DMS114 treated with DMSO at 0.1 percent for 48 hours (cell line): ENCODE measurements at regions not wholly inside any gene's neighbourhood (a gene's known extent, or its start where the extent isn't known, plus 50 kb on each side); places are given as distances from the start of the nearest gene placed in this dataset.
"Not testable (repeated sequence)": the region's sequence is repeated elsewhere in the genome, so short reads cannot be mapped to it uniquely, and the experiment has no call there.

Experiments
- DNase-seq: peaks from one replicate; lab custom pipeline; 2025; ENCODE audit not compliant: unreplicated experiment; lab: John Stamatoyannopoulos, UW

- no peak for DNase-seq
These were observed 122.8 kb upstream of the RMDN2 start for GRCh38 chr2:37802211-37802752.

DNA sequence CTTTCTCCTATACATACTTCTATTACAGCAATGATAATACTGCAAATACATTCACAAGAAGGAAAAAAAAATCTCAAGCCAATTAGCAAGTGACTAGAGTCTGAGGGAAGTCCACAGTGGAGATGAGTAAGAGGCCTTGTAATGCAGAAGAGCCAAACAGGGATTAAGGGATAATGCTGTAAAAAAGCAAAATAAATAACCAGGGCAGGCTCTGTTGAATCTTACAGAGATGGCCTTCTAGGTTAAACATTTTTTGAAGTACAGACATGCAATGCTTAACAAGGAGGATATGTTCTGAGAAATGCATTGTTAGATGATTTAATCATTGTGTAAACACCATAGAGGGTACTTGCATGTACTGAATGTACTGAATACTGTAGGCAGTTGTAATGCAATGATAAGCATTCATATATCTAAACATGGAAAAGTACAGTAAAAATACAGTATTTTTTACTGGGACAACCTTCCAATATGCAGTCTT is 122.1 kb upstream of the RMDN2 start:
- DNase-seq: no peak

GRCh38 chr2:37806004-37806403 is 119.1 kb upstream of the RMDN2 start:
- not testable (repeated sequence) for DNase-seq

- DNase-seq: no peak
These were observed 115.6 kb upstream of the RMDN2 start for GRCh38 chr2:37809525-37809924.

GRCh38 chr2:37809931-37810570 is 115.0 kb upstream of the RMDN2 start:
- no peak for DNase-seq

DNA sequence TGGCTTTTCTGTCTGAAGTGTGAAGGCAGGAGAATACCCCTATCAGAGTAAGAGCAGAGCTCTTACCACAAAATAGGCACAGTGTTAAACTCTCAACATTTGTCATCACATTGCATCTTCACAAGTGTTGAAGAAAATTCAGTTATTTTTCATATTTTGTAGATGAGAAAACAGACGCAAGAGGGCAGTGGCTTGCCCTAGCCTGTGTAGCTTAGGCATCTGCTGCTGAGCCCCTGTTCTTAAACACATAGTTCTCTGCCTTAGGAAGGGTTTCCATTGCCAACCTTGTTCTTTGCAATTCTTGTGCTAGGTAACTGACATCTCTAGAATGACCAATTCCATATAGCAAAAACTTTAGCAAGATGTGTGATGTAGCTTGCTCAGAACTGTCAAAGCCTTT is 112.7 kb upstream of the RMDN2 start:
- no peak for DNase-seq

GRCh38 chr2:37812941-37813730 is 112.0 kb upstream of the RMDN2 start:
- DNase-seq: no peak

GRCh38 chr2:37816036-37816435 is 109.1 kb upstream of the RMDN2 start:
- DNase-seq: no peak

DNA sequence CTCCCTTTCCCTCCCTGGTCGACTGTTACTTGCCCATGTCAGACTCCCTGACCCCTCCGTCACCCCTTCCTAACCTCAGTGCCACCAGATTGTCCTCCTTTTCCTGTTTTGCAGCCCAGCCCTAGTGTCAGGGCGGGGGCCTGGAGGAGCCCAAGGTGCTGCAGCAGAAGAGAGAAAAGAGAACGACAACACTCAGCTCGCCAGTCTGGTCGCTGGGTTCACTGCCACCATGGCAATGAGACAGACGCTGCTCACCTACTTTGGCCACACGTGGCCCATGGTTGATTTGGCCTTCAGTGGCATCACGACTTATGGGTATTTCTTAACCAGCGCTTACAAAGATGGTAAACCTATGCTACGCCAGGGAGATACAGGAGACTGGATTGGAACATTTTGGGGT is 108.4 kb upstream of the RMDN2 start:
- DNase-seq: no peak

DNA sequence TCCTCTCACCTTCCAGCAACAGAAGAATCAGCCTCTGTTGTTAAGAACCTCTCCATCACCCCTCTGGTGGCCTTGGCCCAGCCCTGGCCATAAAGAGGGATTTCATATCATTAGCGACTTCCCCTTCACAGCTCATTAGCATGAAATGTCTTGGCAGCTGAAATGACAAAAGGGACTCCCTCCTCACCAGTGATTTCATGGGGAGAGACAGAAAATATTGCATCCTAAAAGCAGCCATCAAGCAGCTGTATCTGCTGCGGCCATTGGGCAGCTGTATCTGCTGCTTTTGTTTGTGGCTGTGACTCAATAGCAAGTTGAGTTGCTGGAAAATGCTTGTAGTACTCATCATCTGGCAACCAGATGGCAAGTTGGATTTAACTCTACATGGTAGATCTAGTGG is 105.9 kb upstream of the RMDN2 start:
- DNase-seq: no peak

GRCh38 chr2:37820471-37820986 is 104.6 kb upstream of the RMDN2 start:
- no peak for DNase-seq

GRCh38 chr2:37825586-37825985 is 99.5 kb upstream of the RMDN2 start:
- DNase-seq: no peak

DNA sequence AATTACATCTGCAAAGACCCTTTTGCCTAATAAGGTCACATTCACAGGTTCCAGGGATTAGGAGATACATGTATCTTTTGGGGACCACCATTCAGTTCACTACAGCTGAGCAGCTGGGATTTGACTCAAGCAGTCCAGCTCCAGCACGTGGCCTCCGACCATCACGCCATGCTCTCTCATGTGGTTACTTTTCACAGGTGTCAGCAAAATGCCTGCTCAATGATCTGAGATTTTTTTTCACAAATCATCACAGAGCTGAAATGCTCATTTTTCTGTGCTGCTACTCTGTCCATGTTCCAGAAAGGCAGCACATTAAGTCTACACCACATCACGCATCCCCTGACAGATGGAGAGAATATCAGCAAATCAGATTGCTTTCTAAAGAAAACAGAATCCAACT is 98.5 kb upstream of the RMDN2 start:
- DNase-seq: no peak

GRCh38 chr2:37827455-37827854 is 97.6 kb upstream of the RMDN2 start:
- no peak for DNase-seq

DNA sequence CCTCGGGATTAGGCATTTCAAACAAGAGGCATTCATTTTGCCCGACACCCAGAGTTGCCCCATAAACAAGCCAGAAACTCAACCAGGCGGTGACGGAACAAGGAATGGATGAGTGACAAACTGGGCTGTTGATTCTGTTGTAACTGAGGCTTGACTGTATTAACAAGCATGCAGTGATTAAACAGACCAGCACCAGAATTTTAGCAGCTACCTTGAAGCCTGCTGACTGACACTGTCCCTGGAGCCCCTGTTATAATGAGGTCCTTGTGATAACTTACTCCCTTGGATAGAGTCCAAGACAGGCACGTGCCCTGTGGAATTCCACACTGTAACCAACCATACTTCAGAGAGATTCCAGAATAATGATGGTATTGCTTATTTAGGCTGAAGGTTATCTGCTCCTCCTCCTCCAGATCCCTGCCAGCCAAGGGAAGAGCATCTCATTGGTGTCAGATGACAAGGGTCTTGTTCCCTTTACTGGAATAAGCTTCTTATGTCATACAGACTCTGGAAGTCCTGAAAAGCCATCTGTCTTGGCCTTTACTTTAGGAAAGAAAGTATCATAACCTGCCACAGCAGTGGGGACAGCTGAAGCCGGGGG is 97.1 kb upstream of the RMDN2 start:
- no peak for DNase-seq

DNA sequence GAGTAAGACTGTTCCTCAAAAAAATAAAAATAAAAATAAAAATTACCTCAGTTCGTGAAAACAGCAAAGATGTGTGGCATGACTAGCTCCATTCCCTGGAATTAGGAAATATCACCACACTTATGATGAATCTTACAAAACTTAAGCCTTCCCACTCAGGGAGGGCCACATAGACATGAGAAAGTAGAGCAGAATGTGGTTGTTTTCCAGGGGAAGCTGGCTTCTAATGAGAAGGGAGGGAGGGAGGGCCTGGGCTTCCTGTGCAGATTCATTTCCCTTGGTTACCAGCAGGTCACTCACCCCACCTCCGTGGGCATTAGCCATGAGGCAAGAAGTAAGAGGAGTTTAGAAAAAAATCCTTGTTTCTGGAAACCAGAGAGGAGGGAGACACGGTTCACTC is 95.9 kb upstream of the RMDN2 start:
- no peak for DNase-seq

GRCh38 chr2:37829616-37830395 is 95.3 kb upstream of the RMDN2 start:
- no peak for DNase-seq

GRCh38 chr2:37830636-37831035 is 94.5 kb upstream of the RMDN2 start:
- DNase-seq: no peak

DNA sequence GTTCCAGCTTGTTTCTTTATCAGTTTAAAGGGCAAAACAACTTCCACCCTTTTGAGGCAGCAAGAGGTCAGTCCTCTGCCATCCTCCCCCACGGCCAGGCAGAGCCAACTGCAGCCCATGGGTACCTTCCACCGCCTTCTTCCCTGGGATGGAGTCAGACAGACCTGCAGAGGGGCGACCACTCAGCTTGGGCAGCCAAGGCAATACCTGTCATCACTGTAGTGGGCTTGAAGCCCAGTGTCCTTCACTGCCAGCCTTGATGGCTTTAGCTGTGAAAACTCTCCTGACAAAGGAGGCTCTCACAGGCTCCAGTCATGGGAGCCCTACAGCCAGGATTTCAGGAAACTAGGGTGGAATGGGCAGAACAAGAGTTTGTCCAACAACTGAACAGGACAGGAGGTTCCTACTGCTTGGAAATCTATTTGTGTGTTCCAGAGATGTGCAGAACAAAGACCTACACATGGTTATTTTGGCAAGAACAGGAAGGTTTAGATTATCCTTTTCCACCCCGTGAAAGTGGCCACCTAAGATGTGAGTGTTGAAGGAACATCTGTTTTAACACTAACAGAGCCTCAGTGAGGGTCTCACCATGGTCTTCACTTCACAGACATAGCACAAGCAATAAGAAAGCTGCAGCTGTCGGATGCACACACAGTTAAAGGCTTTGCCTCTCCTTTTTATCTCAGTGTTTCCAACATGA is 93.9 kb upstream of the RMDN2 start:
- DNase-seq: no peak

GRCh38 chr2:37832590-37833197 is 92.4 kb upstream of the RMDN2 start:
- peak; percentile 23 for DNase-seq
